H9 (cell line): ENCODE measurements at regions not wholly inside any gene's neighbourhood (a gene's known extent, or its start where the extent isn't known, plus 50 kb on each side); places are given as distances from the start of the nearest gene placed in this dataset.

ENCODE experiments used
- DNase-seq: peaks from one replicate; pipeline ENCODE4 v3.0.0-alpha.2; 2017
- H2AFZ ChIP-seq: one replicate; pipeline ENCODE4 v1.6.1; 2013; ENCODE audit warnings: mild to moderate bottlenecking, low read length, control low read depth, moderate library complexity
- H2AK5ac ChIP-seq: 2 replicates; pipeline ENCODE4 v1.6.1; 2013; ENCODE audit warnings: low read length, control low read depth, mixed read lengths; ENCODE audit not compliant: insufficient read length
- H2BK120ac ChIP-seq: one replicate; pipeline ENCODE4 v1.6.1; 2013; ENCODE audit warnings: low read depth, mild to moderate bottlenecking, low read length, control low read depth, inconsistent platforms; ENCODE audit not compliant: poor library complexity, severe bottlenecking
- H2BK12ac ChIP-seq: 2 replicates; pipeline ENCODE4 v1.6.1; 2013; ENCODE audit warnings: low read length, control low read depth, mixed read lengths, low read depth; ENCODE audit not compliant: insufficient read length
- H2BK15ac ChIP-seq: 2 replicates; pipeline ENCODE4 v1.6.1; 2013; ENCODE audit warnings: low read depth, low read length, control low read depth
- H2BK20ac ChIP-seq: one replicate; pipeline ENCODE4 v1.6.1; 2013; ENCODE audit warnings: low read depth, mild to moderate bottlenecking, low read length, control low read depth, inconsistent platforms; ENCODE audit not compliant: poor library complexity, severe bottlenecking
- H2BK5ac ChIP-seq: 2 replicates; pipeline ENCODE4 v1.6.1; 2013; ENCODE audit warnings: low read length, control low read depth, mixed read lengths; ENCODE audit not compliant: insufficient read length
- H3K14ac ChIP-seq: 2 replicates; pipeline ENCODE4 v1.6.1; 2013; ENCODE audit warnings: low read length, control low read depth; ENCODE audit not compliant: insufficient read depth
- H3K18ac ChIP-seq: 2 replicates; pipeline ENCODE4 v1.6.1; 2013; ENCODE audit warnings: low read depth, mild to moderate bottlenecking, mixed read lengths, low read length, control low read depth; ENCODE audit not compliant: insufficient read length
- H3K23ac ChIP-seq: 2 replicates; pipeline ENCODE4 v1.6.1; 2013; ENCODE audit warnings: low read length, control low read depth, mixed read lengths, low read depth; ENCODE audit not compliant: insufficient read length
- H3K23me2 ChIP-seq: 2 replicates; pipeline ENCODE4 v1.6.1; 2013; ENCODE audit warnings: low read depth, mild to moderate bottlenecking, mixed read lengths, low read length, control low read depth; ENCODE audit not compliant: insufficient read length, poor library complexity, severe bottlenecking
- H3K27ac ChIP-seq: 2 replicates; pipeline ENCODE4 v1.5.1; 2013; ENCODE audit warnings: low read length, control low read depth, mixed read lengths, low read depth; ENCODE audit not compliant: insufficient read length
- H3K27me3 ChIP-seq: 2 replicates; pipeline ENCODE4 v1.6.1; 2013; ENCODE audit warnings: low read length, control low read depth, inconsistent platforms; ENCODE audit not compliant: insufficient read depth
- H3K4ac ChIP-seq: 2 replicates; pipeline ENCODE4 v1.6.1; 2013; ENCODE audit warnings: low read depth, mild to moderate bottlenecking, control low read depth, inconsistent platforms, low read length, moderate library complexity
- H3K4me1 ChIP-seq: 2 replicates; pipeline ENCODE4 v1.6.1; 2013; ENCODE audit warnings: low read length, control low read depth, inconsistent platforms; ENCODE audit not compliant: insufficient read depth
- H3K4me2 ChIP-seq: 2 replicates; pipeline ENCODE4 v1.6.1; 2013; ENCODE audit warnings: low read length, control low read depth, mixed read lengths; ENCODE audit not compliant: insufficient read length, insufficient read depth
- H3K56ac ChIP-seq: 2 replicates; pipeline ENCODE4 v1.6.1; 2013; ENCODE audit warnings: low read depth, mild to moderate bottlenecking, mixed read lengths, low read length, control low read depth; ENCODE audit not compliant: insufficient read length
- H3K79me1 ChIP-seq: 2 replicates; pipeline ENCODE4 v1.6.1; 2013; ENCODE audit warnings: low read depth, mild to moderate bottlenecking, moderate library complexity, low read length, control low read depth, inconsistent platforms; ENCODE audit not compliant: insufficient read depth, poor library complexity, severe bottlenecking
- H3K79me2 ChIP-seq: 2 replicates; pipeline ENCODE4 v1.6.1; 2013; ENCODE audit warnings: low read length, control low read depth, inconsistent platforms; ENCODE audit not compliant: insufficient read depth
- H3K9ac ChIP-seq: 2 replicates; pipeline ENCODE4 v1.6.1; 2013; ENCODE audit warnings: low read length, control low read depth, mixed read lengths; ENCODE audit not compliant: insufficient read length; ENCODE audit errors: extremely low read depth
- H3K9me3 ChIP-seq: one replicate; pipeline ENCODE4 v1.6.1; 2013; ENCODE audit warnings: low read depth, low read length, inconsistent platforms; ENCODE audit not compliant: control insufficient read depth
- H3T11ph ChIP-seq: one replicate; pipeline ENCODE4 v1.6.1; 2013; ENCODE audit warnings: mild to moderate bottlenecking, low read length, control low read depth, inconsistent platforms
- H4K20me1 ChIP-seq: one replicate; pipeline ENCODE4 v1.6.1; 2013; ENCODE audit not compliant: control insufficient read depth, insufficient read length, insufficient read depth
- H4K5ac ChIP-seq: 2 replicates; pipeline ENCODE4 v1.6.1; 2013; ENCODE audit warnings: low read depth, mild to moderate bottlenecking, mixed read lengths, low read length, control low read depth; ENCODE audit not compliant: insufficient read length
- H4K8ac ChIP-seq: replicated peaks from 2 replicates; pipeline ENCODE4 v1.6.1; 2013; ENCODE audit warnings: low read length, control low read depth, mixed read lengths, low read depth; ENCODE audit not compliant: insufficient read length
- H4K91ac ChIP-seq: 2 replicates; pipeline ENCODE4 v1.6.1; 2013; ENCODE audit warnings: low read depth, mild to moderate bottlenecking, moderate library complexity, mixed read lengths, low read length, control low read depth; ENCODE audit not compliant: insufficient read length
- H3K27ac Mint-ChIP-seq, 3 experiments: 2 replicates in 2 of 3; 3 replicates in 1 of 3; pipeline ENCODE4 v1.8.0; 2020 to 2021; ENCODE audit warnings: mixed read lengths in 3 of 3, mild to moderate bottlenecking in 1 of 3, moderate library complexity in 1 of 3
- H3K27me3 Mint-ChIP-seq: 2 replicates; pipeline ENCODE4 v1.8.0; 2021; ENCODE audit warnings: low read depth, mild to moderate bottlenecking, moderate library complexity, mixed read lengths
- H3K36me3 Mint-ChIP-seq, 3 experiments: 2 replicates in 2 of 3; 3 replicates in 1 of 3; pipeline ENCODE4 v1.8.0; 2020 to 2021; ENCODE audit warnings: low read depth in 3 of 3, mixed read lengths in 3 of 3; ENCODE audit not compliant: insufficient read depth in 1 of 3
- H3K4me1 Mint-ChIP-seq, 2 experiments: 2 replicates each; pipeline ENCODE4 v1.8.0; 2020; ENCODE audit warnings: mixed read lengths in 2 of 2
- H3K4me3 Mint-ChIP-seq, 2 experiments: 2 replicates in 1 of 2; 3 replicates in 1 of 2; pipeline ENCODE4 v1.8.0; 2020 to 2021; ENCODE audit warnings: mild to moderate bottlenecking in 2 of 2, mixed read lengths in 2 of 2, moderate library complexity in 1 of 2
- H3K9me3 Mint-ChIP-seq, 2 experiments: 2 replicates in 1 of 2; 3 replicates in 1 of 2; pipeline ENCODE4 v1.8.0; 2020; ENCODE audit warnings: mild to moderate bottlenecking in 2 of 2, mixed read lengths in 2 of 2, moderate library complexity in 1 of 2
- CTCF ChIP-seq: fragments of 200-600 bp; sonication (generic); conservative IDR thresholded peaks from 3 replicates; pipeline ENCODE4 v1.8.0; 2021; ENCODE audit warnings: antibody characterized with exemption, mild to moderate bottlenecking
- WGBS: extraction: QIAGEN DNeasy Blood & Tissue Kit; methylation state at CpG from one replicate; pipeline ENCODE4 v1.1.7; 2013; ENCODE audit warnings: missing lambda C conversion rate, low lambda C conversion rate, mixed read lengths; ENCODE audit not compliant: insufficient read length; ENCODE audit errors: extremely low coverage; 5-methylcytosine and 5-hydroxymethylcytosine counted together

DNA sequence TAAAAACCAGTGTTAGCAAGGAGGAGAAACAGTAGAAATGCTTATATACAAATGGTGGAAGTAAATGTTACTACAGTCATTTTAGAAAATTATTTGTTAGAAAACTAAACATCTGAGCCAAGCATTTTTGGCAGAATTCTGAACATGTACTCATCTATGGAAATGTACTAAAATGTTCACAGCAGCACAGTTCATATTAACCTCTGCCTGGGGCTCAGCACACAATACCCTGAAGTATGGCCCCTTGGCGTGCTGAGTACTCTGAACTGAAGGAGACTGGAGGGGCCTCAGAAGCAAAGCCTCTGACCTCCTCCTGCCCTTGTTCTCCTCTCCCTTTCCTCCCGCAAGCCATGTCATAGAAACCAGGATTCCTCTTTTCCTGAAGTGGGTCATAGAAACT, 66.2 kb upstream of the RALGAPA2 start:
- Histone ChIP-seq H4K91ac (no peak overlapping the region), H3K4ac (no peak overlapping the region), H3K4me2 (no peak overlapping the region), H2AFZ (no peak overlapping the region), H2BK5ac (no peak overlapping the region), H2AK5ac (no peak overlapping the region), H3K23ac (no peak overlapping the region), H2BK12ac (no peak overlapping the region), H2BK120ac (no peak overlapping the region), H3K56ac (no peak overlapping the region), H3K18ac (no peak overlapping the region), H2BK20ac (no peak overlapping the region), H4K5ac (no peak overlapping the region), H3K14ac (no peak overlapping the region), H3K27me3 (no peaks in the 10 kb centered on the region), H3K79me1 (no peaks in the 10 kb centered on the region), H3K27ac (no peak overlapping the region), H3K23me2 (no peaks in the 10 kb centered on the region), H3K4me1 (no peaks in the 10 kb centered on the region), H3T11ph (no peak overlapping the region), H4K8ac (no peak overlapping the region), H3K9ac (no peak overlapping the region), H3K79me2 (no peaks in the 10 kb centered on the region), H3K9me3 (no peaks in the 10 kb centered on the region), H2BK15ac (no peak overlapping the region), H4K20me1 (no peaks in the 10 kb centered on the region)
- Mint-ChIP-seq H3K9me3 (peaks cover 0 to 3% of the 10 kb centered on the region in 2 experiments; a peak in 2 of 5 replicates), H3K4me3 (no peak overlapping the region), H3K4me1 (no peaks in the 10 kb centered on the region), H3K36me3 (peaks cover 0 to 2% (median 0%) of the 10 kb centered on the region in 3 experiments; a peak in 2 of 7 replicates), H3K27ac (no peak overlapping the region), H3K27me3 (no peaks in the 10 kb centered on the region)
- TF ChIP-seq CTCF, result no peak
- WGBS, result no CpG with 5 or more reads among the region's 2 CpGs
- no peak for DNase-seq
